ENCODE measurements at regions not wholly inside any gene's neighbourhood (a gene's known extent, or its start where the extent isn't known, plus 50 kb on each side); places are given as distances from the start of the nearest gene placed in this dataset.

DNA sequence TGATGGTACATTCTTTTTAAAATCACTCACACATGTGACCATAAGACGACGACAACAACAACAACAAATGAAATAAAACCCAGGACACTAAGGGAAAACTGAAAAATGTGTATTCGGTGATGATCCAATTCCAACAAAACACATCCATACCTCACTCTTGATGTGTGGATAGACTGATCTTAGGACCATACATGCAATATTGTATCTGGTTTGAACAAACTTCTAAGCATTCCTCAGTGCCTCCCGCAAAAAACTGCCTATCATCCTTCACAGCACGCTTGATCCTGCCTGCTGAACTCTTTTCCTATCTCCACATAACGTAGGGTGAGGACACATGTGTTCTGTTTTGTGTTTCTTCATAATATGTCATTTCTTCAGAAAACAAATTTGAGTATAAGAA lies 415.2 kb downstream of the KCTD12 start:
- Histone ChIP-seq H3K79me2 (ENCODE audit: low read length) (no peaks in the 10 kb centered on the region), H4K20me1 (ENCODE audit: insufficient read depth, low read length) (no peaks in the 10 kb centered on the region), H3K9ac (ENCODE audit: low read length) (no peak overlapping the region), H3K27ac (ENCODE audit: low read length) (no peak overlapping the region), H3K4me1 (ENCODE audit: low read length) (no peaks in the 10 kb centered on the region), H3K4me3 (ENCODE audit: low read length) (no peak overlapping the region), H3K27me3 (ENCODE audit: low read depth, low read length) (peaks cover 9% of the 10 kb centered on the region; the same call in 1 of the 2 replicates), H3K4me2 (ENCODE audit: low read length) (no peak overlapping the region), H3K36me3 (replicated peaks; ENCODE audit: low read depth, low read length) (no peaks in the 10 kb centered on the region), H2AFZ (ENCODE audit: low read depth, low read length) (no peak overlapping the region), H3K9me3 (ENCODE audit: insufficient read depth, low read length) (no peaks in the 10 kb centered on the region)
- TF ChIP-seq EZH2phosphoT487 (IDR thresholded peaks at IDR 0.05; ENCODE audit: low read depth), result no peak
- TF ChIP-seq CTCF (IDR thresholded peaks at IDR 0.05; ENCODE audit: low read depth, low read length), result no peak

GRCh38 chr13:76466043-76466442 lies 420.2 kb downstream of the KCTD12 start:
- Histone ChIP-seq H3K4me3 (ENCODE audit: low read length) (no peak overlapping the region), H3K27me3 (ENCODE audit: low read depth, low read length) (peaks cover 9% of the 10 kb centered on the region; the same call in 1 of the 2 replicates), H2AFZ (ENCODE audit: low read depth, low read length) (no peak overlapping the region), H3K79me2 (ENCODE audit: low read length) (no peaks in the 10 kb centered on the region), H3K36me3 (replicated peaks; ENCODE audit: low read depth, low read length) (no peaks in the 10 kb centered on the region), H4K20me1 (ENCODE audit: insufficient read depth, low read length) (no peaks in the 10 kb centered on the region), H3K4me2 (ENCODE audit: low read length) (no peak overlapping the region), H3K9ac (ENCODE audit: low read length) (no peak overlapping the region), H3K9me3 (ENCODE audit: insufficient read depth, low read length) (no peaks in the 10 kb centered on the region), H3K27ac (ENCODE audit: low read length) (no peak overlapping the region), H3K4me1 (ENCODE audit: low read length) (no peaks in the 10 kb centered on the region)
- TF ChIP-seq EZH2phosphoT487 (IDR thresholded peaks at IDR 0.05; ENCODE audit: low read depth) (no peak), CTCF (IDR thresholded peaks at IDR 0.05; ENCODE audit: low read depth, low read length) (no peak)

DNA sequence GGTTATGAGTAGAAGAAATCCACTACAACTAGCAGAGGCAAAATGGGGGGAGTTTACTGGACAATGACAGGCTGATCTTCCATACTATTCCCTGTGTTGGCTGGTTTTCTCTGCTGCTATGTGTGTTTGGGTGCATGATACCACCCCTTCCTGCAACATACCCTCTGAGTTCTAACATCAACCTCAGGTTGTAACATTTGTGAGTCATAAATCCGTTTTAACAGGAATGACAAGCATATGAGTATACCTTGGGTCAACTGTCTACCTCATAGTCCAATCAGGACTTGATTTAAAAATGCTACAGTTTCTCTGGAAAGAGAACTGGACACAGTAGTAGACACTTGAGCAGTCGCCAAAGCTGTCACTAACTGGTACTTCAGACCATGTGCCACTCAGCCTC lies 422.9 kb downstream of the KCTD12 start:
- Histone ChIP-seq H3K9ac (ENCODE audit: low read length) (no peak overlapping the region), H3K4me3 (ENCODE audit: low read length) (no peak overlapping the region), H4K20me1 (ENCODE audit: insufficient read depth, low read length) (no peaks in the 10 kb centered on the region), H3K27me3 (ENCODE audit: low read depth, low read length) (no peaks in the 10 kb centered on the region), H3K27ac (ENCODE audit: low read length) (no peak overlapping the region), H3K4me1 (ENCODE audit: low read length) (no peaks in the 10 kb centered on the region), H3K79me2 (ENCODE audit: low read length) (no peaks in the 10 kb centered on the region), H3K4me2 (ENCODE audit: low read length) (no peak overlapping the region), H3K9me3 (ENCODE audit: insufficient read depth, low read length) (no peaks in the 10 kb centered on the region), H3K36me3 (replicated peaks; ENCODE audit: low read depth, low read length) (no peaks in the 10 kb centered on the region), H2AFZ (ENCODE audit: low read depth, low read length) (no peak overlapping the region)
- no peak for TF ChIP-seq CTCF (IDR thresholded peaks at IDR 0.05; ENCODE audit: low read depth, low read length)
- TF ChIP-seq EZH2phosphoT487 (IDR thresholded peaks at IDR 0.05; ENCODE audit: low read depth), result no peak

DNA sequence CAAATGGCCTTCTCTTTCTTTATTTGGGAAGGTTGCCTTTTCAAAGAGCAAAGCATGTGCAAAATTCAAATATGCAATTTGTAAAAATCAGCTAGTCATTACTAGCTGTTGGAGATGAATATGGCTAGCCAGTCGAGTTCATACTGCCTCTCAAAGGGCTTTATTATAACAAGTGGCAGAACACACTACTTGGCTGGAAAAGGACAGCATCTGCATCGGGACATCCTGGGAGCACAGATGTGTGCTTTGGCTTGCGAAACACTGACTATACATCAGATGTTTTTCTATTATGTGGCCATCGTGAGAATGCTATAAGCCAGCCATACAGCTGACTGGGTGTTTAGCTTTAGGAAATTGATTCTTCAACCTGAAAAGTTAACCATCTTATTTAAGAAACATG lies 424.2 kb downstream of the KCTD12 start:
- H3K4me2 ChIP-seq (ENCODE audit: low read length), result no peak overlapping the region
- H3K79me2 ChIP-seq (ENCODE audit: low read length), result no peaks in the 10 kb centered on the region
- H2AFZ ChIP-seq (ENCODE audit: low read depth, low read length), result no peak overlapping the region
- H3K4me3 ChIP-seq (ENCODE audit: low read length), result no peak overlapping the region
- no peak overlapping the region for H3K27ac ChIP-seq (ENCODE audit: low read length)
- H3K27me3 ChIP-seq (ENCODE audit: low read depth, low read length), result no peaks in the 10 kb centered on the region
- H3K9ac ChIP-seq (ENCODE audit: low read length), result no peak overlapping the region
- H3K36me3 ChIP-seq (replicated peaks; ENCODE audit: low read depth, low read length), result no peaks in the 10 kb centered on the region
- TF ChIP-seq CTCF (IDR thresholded peaks at IDR 0.05; ENCODE audit: low read depth, low read length) (no peak), EZH2phosphoT487 (IDR thresholded peaks at IDR 0.05; ENCODE audit: low read depth) (no peak)
- H4K20me1 ChIP-seq (ENCODE audit: insufficient read depth, low read length), result no peaks in the 10 kb centered on the region
- H3K4me1 ChIP-seq (ENCODE audit: low read length), result no peaks in the 10 kb centered on the region
- H3K9me3 ChIP-seq (ENCODE audit: insufficient read depth, low read length), result no peaks in the 10 kb centered on the region
